GM21515 (cell line): ENCODE measurements at regions not wholly inside any gene's neighbourhood (a gene's known extent, or its start where the extent isn't known, plus 50 kb on each side); places are given as distances from the start of the nearest gene placed in this dataset.

Experiments
- ATAC-seq: cut with Tn5 transposase; IDR thresholded peaks from one replicate; pipeline ENCODE4 v1.9.1; 2021; ENCODE audit not compliant: unreplicated experiment

DNA sequence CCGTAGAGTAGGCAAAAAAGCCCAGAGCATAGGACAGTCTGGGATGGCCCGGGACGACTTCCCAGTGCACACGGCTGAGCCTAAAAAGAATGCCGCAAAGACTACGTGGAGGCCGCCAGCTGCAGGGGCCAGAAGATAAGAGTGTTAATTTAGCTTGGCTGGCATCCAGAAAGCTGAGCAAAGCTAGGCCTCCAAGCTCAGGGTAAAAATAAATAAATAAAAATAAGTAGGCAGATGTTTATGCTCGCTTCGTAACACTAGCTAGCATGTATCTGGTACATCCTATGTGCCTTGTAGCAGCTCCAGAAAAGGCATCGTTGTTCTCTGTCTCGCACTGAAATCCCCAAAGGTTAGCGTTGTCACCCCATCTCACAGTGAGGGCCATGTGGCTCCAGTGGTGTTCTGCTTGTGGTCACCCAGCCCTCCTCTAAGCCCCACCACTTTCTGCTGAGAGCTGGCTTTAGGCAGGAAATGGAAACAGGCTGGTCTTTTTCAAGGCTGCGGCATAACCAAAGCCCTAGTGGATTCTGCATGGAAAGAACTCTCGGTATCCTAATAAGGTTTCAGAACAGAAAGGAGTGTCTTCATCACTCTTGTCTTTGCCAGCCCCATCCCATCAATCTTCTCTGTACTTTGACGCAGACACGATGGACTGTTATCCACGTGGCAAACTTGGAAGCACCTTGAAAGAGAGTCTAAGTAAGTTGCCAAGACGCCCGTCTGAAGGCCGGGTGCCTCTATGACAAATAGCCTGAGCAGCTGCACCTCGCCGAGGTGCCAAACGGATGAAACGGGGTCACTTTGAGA, 58.1 kb upstream of the MEF2A start:
- peak; percentile 27 for ATAC-seq

DNA sequence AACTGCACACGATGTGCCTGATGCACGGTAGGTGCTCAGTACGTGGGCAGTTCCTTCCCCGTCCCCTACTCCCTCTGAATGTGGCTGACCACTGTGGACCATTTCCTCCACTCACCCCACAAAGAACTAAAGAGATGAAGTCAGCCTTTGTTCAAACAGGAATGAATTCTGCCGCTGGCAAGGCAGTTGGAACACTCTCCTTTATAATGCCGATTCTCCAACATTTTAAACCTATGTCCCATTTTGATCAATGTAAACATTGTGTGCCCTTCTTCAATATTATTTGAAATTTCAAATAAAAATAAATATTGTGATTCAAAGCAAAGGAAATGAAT, 57.5 kb upstream of the MEF2A start:
- no peak for ATAC-seq

DNA sequence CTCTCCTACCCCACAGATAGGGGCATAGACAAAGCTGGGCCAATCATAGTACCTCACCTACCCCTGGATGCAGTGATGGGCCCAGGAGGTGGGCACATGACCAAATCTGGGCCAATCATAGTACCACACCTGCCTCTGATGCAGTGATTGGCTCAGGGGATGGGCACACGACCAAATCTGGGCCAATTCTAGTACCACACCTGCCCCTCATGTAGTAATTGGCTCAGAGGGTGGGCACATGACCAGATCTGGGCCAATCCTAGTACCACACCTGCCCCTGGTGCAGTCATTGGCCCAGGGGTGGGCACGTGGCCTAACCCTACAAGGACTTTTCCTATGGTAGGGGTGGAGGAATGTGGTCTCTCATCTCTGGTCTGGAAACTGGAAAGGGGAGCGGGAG, 56.9 kb upstream of the MEF2A start:
- ATAC-seq, result no peak

DNA sequence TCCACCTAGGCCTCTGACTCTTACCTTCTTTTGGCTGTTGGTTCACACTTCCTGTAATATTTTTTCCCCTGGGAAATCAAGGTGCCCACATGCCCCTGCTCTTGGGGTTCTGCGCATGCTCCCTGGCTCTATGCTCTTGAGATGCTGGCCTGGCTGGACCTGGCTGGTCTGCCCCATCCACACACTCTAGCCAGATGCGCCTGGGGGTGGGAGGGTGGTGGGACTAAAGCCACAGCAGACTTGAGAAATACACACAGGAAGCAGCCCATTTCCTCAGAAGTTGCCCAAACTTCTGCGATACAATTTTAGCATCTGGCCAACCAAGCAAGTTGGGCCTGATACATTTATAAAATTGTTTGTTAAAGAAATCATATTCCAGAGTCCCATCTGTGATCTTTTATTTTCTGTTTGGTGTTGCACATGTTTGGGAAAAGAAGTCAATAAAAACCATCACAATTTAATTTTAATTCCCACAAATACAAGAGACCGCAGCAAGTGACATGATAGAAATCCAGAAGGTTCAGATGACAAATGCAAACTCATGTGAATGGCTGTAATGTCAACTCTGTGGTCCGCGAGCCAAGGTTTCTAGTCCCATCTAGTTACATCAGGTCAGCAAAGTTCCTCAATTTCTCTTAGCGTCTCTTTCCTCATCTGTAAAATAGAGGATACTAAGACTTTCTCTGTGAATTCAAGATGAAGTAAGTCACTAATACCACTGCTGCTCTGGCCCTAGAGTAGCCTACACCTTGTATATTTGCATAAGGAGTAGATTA, 55.9 kb upstream of the MEF2A start:
- ATAC-seq, result no peak

DNA sequence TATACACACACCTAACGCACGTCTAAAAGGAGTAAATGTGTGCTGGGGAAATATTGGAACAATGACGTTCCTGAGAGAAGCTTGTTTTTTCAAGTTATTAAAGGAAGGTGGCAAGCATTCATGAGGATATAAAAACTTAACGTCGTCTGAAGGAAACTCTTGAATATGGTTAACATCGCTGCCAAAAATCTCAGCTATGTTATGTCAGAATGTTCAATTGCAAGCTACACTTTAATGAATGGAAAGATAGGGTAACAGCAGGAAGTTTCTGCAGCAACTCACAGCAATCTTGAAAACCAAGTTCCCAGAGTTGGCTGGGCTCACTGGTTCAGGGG, 54.3 kb upstream of the MEF2A start:
- no peak for ATAC-seq

DNA sequence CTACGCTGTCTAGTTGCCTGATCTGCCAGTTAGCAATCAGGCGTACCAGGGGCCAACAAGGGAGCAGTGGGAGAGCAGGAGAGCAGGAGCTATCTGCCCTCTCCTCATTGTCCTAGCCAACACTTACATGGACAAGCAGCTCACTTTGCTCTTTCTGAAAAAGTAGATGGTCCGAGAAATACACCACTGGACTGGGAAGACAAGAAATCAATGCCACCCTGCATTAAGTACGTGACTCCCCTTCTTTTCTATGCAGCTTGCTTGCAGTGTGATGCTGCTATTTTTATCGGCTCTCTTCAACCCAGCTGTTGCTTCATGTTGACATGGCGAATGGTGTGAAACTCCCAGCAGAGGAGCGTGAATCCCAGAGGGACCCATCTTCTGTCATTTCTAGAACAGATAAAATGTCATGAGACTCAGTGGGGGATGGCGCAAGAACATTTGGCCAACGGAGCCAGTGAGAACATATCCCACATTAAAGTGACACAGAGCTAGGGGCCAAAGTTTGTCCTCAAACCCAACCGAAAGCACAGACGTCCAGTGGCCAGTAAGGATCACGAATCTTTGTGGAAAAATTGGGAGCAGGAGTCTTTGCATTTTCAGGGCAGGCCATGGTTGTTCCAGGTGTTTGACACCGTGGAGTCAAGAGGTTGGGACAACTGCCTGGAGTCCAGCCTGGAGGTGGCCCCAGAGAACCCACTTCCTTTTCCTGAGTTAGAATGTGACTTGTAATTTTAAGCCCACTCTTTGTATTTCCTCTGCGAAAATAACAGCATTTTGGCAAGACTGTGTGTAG, 53.7 kb upstream of the MEF2A start:
- peak; percentile 62 for ATAC-seq

DNA sequence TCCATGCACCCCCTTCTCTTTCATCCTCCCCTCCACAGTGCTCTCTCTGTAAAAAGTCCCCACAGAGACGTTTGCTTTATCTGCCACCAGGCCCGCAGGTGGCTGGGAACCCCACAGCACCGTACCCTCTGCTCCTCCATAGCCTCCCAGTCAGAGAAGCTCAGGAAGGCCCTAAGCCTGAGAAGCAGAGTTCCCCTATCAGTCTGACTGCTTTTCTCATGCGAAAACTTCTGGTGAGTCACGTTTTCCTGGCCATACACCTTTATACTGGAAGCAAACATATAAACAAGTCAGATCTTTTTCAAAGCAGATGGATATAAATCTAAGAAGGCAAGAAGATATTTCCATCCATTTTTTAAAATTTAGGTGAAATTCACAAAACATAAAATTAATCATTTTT, 51.5 kb upstream of the MEF2A start:
- ATAC-seq, result no peak
